K562 (cell line): ENCODE measurements at regions not wholly inside any gene's neighbourhood (a gene's known extent, or its start where the extent isn't known, plus 50 kb on each side); places are given as distances from the start of the nearest gene placed in this dataset.

Experiments used
- ARID3A ChIP-seq: IDR thresholded peaks from 2 replicates; pipeline ENCODE4 v1.6.1; 2012; ENCODE audit warnings: low read depth, low read length, improper control_type of control experiment, borderline replicate concordance
- BRCA1 ChIP-seq, 2 experiments: fragments of 450-650 bp in 1 of 2; sonication (generic) in 1 of 2; formaldehyde crosslinking in 1 of 2; IDR thresholded peaks; 2 replicates each; pipeline versions ENCODE4 v1.5.0 to v1.6.1; 2017 to 2020; ENCODE audit warnings: mild to moderate bottlenecking in 1 of 2, missing genetic modification reagents in 1 of 2
- IFI16 ChIP-seq: fragments of 250-450 bp; sonication (Bioruptor Pico); IDR thresholded peaks from 2 replicates; pipeline ENCODE4 v2.1.2; 2022; ENCODE audit warnings: mild to moderate bottlenecking, inconsistent platforms
- MNT ChIP-seq, 2 experiments: fragments of 450-650 bp; conservative IDR thresholded peaks; 2 replicates each; pipeline ENCODE4 v1.6.1; 2017; ENCODE audit warnings: mild to moderate bottlenecking in 2 of 2, moderate library complexity in 2 of 2
- MYNN ChIP-seq, 2 experiments: sonication (generic); formaldehyde crosslinking in 1 of 2; IDR thresholded peaks; 2 replicates each; pipeline versions ENCODE4 v1.5.0 to v1.6.1; 2016 to 2020; ENCODE audit warnings: antibody characterized with exemption in 1 of 2, missing genetic modification reagents in 1 of 2
- PRPF4 ChIP-seq: fragments of 200-400 bp; formaldehyde crosslinking; IDR thresholded peaks from one replicate; pipeline ENCODE4 v1.6.1; 2017; ENCODE audit warnings: low read length, low read depth, mild to moderate bottlenecking; ENCODE audit not compliant: insufficient read depth, poor library complexity, severe bottlenecking
- SMARCA4 ChIP-seq: fragments of 450-650 bp; IDR thresholded peaks from 2 replicates; pipeline ENCODE4 v1.6.1; 2016
- ZFP1 ChIP-seq: fragments of 450-650 bp; formaldehyde crosslinking; IDR thresholded peaks from 2 replicates; pipeline ENCODE4 v1.4.0; 2020; ENCODE audit warnings: mild to moderate bottlenecking, mixed read lengths
- ZFPM2 ChIP-seq: fragments of 250-450 bp; sonication (Bioruptor Pico); IDR thresholded peaks from 2 replicates; pipeline ENCODE4 v1.5.1; 2022; ENCODE audit warnings: mild to moderate bottlenecking
- TF ChIP-seq, protein P1 (sequence below): fragments of 450-650 bp; IDR thresholded peaks from 2 replicates; pipeline ENCODE4 v1.6.1; 2016; ENCODE audit warnings: missing biosample characterization, missing genetic modification characterization
- TF ChIP-seq, protein P2 (sequence below): fragments of 450-650 bp; IDR thresholded peaks from one replicate; pipeline ENCODE4 v1.6.1; 2018; ENCODE audit warnings: mild to moderate bottlenecking, moderate library complexity; ENCODE audit not compliant: partially characterized antibody
- TF ChIP-seq, protein P3 (sequence below), 2 experiments: IDR thresholded peaks; 2 replicates each; pipeline ENCODE4 v1.6.1; 2011; ENCODE audit warnings: borderline replicate concordance in 1 of 2, control low read depth in 1 of 2, low read depth in 1 of 2, low read length in 1 of 2, mild to moderate bottlenecking in 1 of 2, mixed read lengths in 1 of 2, moderate library complexity in 1 of 2; ENCODE audit not compliant: insufficient read depth in 1 of 2, insufficient read length in 1 of 2, poor library complexity in 1 of 2, severe bottlenecking in 1 of 2; ENCODE audit errors: extremely low read depth in 1 of 2
- TF ChIP-seq, protein P4 (sequence below): fragments of 200-800 bp; sonication (Bioruptor generic); IDR thresholded peaks from 2 replicates; pipeline ENCODE4 v1.6.1; 2016; ENCODE audit warnings: missing genetic modification characterization, missing compliant biosample characterization

GRCh38 chr3:14278799-14279625, 100.4 kb downstream of the LSM3 start (continued):
- TF ChIP-seq PRPF4: no peak
- no peak for TF ChIP-seq BRCA1 (IDR thresholded peaks at IDR 0.05)
- no peak for TF ChIP-seq BRCA1 (CRISPR knock-in tag; IDR thresholded peaks at IDR 0.05)
- TF ChIP-seq ZFPM2 (CRISPR knock-in tag): no peak
- TF ChIP-seq SMARCA4: peak; percentile 55; the same call in 1 of the 2 replicates
- no peak for TF ChIP-seq ZFP1 (CRISPR knock-in tag)
- TF ChIP-seq MNT (conservative IDR thresholded peaks at IDR 0.05): no peak; a peak in 1 of 4 replicates
- TF ChIP-seq, protein P1, sequence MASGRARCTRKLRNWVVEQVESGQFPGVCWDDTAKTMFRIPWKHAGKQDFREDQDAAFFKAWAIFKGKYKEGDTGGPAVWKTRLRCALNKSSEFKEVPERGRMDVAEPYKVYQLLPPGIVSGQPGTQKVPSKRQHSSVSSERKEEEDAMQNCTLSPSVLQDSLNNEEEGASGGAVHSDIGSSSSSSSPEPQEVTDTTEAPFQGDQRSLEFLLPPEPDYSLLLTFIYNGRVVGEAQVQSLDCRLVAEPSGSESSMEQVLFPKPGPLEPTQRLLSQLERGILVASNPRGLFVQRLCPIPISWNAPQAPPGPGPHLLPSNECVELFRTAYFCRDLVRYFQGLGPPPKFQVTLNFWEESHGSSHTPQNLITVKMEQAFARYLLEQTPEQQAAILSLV (tag): no peak
- no peak for TF ChIP-seq ARID3A
- no peak for TF ChIP-seq IFI16 (CRISPR knock-in tag)
- TF ChIP-seq, protein P2, sequence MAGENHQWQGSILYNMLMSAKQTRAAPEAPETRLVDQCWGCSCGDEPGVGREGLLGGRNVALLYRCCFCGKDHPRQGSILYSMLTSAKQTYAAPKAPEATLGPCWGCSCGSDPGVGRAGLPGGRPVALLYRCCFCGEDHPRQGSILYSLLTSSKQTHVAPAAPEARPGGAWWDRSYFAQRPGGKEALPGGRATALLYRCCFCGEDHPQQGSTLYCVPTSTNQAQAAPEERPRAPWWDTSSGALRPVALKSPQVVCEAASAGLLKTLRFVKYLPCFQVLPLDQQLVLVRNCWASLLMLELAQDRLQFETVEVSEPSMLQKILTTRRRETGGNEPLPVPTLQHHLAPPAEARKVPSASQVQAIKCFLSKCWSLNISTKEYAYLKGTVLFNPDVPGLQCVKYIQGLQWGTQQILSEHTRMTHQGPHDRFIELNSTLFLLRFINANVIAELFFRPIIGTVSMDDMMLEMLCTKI: no peak
- TF ChIP-seq, protein P3, sequence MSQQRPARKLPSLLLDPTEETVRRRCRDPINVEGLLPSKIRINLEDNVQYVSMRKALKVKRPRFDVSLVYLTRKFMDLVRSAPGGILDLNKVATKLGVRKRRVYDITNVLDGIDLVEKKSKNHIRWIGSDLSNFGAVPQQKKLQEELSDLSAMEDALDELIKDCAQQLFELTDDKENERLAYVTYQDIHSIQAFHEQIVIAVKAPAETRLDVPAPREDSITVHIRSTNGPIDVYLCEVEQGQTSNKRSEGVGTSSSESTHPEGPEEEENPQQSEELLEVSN (IDR thresholded peaks at IDR 0.05; ENCODE audit: borderline replicate concordance in 1 of 2, extremely low read depth in 1 of 2, insufficient read depth in 1 of 2, insufficient read length in 1 of 2, low read depth in 1 of 2, low read length in 1 of 2, poor library complexity in 1 of 2, severe bottlenecking in 1 of 2): no peak
- no peak for TF ChIP-seq MYNN (IDR thresholded peaks at IDR 0.05)
- TF ChIP-seq MYNN (CRISPR knock-in tag; IDR thresholded peaks at IDR 0.05): no peak
- TF ChIP-seq, protein P4, sequence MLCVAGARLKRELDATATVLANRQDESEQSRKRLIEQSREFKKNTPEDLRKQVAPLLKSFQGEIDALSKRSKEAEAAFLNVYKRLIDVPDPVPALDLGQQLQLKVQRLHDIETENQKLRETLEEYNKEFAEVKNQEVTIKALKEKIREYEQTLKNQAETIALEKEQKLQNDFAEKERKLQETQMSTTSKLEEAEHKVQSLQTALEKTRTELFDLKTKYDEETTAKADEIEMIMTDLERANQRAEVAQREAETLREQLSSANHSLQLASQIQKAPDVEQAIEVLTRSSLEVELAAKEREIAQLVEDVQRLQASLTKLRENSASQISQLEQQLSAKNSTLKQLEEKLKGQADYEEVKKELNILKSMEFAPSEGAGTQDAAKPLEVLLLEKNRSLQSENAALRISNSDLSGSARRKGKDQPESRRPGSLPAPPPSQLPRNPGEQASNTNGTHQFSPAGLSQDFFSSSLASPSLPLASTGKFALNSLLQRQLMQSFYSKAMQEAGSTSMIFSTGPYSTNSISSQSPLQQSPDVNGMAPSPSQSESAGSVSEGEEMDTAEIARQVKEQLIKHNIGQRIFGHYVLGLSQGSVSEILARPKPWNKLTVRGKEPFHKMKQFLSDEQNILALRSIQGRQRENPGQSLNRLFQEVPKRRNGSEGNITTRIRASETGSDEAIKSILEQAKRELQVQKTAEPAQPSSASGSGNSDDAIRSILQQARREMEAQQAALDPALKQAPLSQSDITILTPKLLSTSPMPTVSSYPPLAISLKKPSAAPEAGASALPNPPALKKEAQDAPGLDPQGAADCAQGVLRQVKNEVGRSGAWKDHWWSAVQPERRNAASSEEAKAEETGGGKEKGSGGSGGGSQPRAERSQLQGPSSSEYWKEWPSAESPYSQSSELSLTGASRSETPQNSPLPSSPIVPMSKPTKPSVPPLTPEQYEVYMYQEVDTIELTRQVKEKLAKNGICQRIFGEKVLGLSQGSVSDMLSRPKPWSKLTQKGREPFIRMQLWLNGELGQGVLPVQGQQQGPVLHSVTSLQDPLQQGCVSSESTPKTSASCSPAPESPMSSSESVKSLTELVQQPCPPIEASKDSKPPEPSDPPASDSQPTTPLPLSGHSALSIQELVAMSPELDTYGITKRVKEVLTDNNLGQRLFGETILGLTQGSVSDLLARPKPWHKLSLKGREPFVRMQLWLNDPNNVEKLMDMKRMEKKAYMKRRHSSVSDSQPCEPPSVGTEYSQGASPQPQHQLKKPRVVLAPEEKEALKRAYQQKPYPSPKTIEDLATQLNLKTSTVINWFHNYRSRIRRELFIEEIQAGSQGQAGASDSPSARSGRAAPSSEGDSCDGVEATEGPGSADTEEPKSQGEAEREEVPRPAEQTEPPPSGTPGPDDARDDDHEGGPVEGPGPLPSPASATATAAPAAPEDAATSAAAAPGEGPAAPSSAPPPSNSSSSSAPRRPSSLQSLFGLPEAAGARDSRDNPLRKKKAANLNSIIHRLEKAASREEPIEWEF (CRISPR knock-in tag): no peak
